Inferior parietal cortex (tissue), 1 donor: ENCODE measurements at regions not wholly inside any gene's neighbourhood (a gene's known extent, or its start where the extent isn't known, plus 50 kb on each side); places are given as distances from the start of the nearest gene placed in this dataset.
A peak's percentile ranks its signal among the peaks of the same experiment; 100 is the strongest.

Experiments used
- DNase-seq: peaks from one replicate; pipeline ENCODE4 v3.0.0-alpha.2; 2016; ENCODE audit errors: extremely low spot score

- DNase-seq, result no peak
Observed at GRCh38 chr11:33646629-33647028, 54.0 kb downstream of the C11orf91 start.

- no peak for DNase-seq
Observed at GRCh38 chr11:33646168-33646567, 54.5 kb downstream of the C11orf91 start.

GRCh38 chr11:33645686-33646085 is 54.9 kb downstream of the C11orf91 start:
- DNase-seq, result no peak

- no peak for DNase-seq
Observed at GRCh38 chr11:33643167-33643824, 57.3 kb downstream of the C11orf91 start.

- no peak for DNase-seq
Observed at GRCh38 chr11:33642461-33643166, 58.0 kb downstream of the C11orf91 start.

GRCh38 chr11:33640730-33641371 is 59.8 kb downstream of the C11orf91 start:
- DNase-seq, result no peak

- DNase-seq, result no peak
Observed at GRCh38 chr11:33638608-33639007, 62.0 kb downstream of the C11orf91 start.

- no peak for DNase-seq
Observed at GRCh38 chr11:33636104-33636503, 64.5 kb downstream of the C11orf91 start.

- DNase-seq, result peak; percentile 69
Observed at GRCh38 chr11:33635161-33635560, 65.5 kb downstream of the C11orf91 start.

GRCh38 chr11:33634291-33634834 is 66.3 kb downstream of the C11orf91 start:
- DNase-seq, result no peak

GRCh38 chr11:33633251-33634003 is 67.2 kb downstream of the C11orf91 start:
- no peak for DNase-seq

GRCh38 chr11:33631749-33632091 is 68.9 kb downstream of the C11orf91 start:
- DNase-seq, result no peak

- no peak for DNase-seq
Observed at GRCh38 chr11:33630936-33631748, 69.5 kb downstream of the C11orf91 start.

- DNase-seq, result no peak
Observed at GRCh38 chr11:33624083-33624482, 76.5 kb downstream of the C11orf91 start.

- DNase-seq, result no peak
Observed at GRCh38 chr11:33622806-33623205, 77.8 kb downstream of the C11orf91 start.

GRCh38 chr11:33622186-33622585 is 78.4 kb downstream of the C11orf91 start:
- DNase-seq, result no peak

- DNase-seq, result no peak
Observed at GRCh38 chr11:33620423-33621171, 80.0 kb downstream of the C11orf91 start.

- peak; percentile 58 for DNase-seq
Observed at GRCh38 chr11:33618956-33619355, 81.7 kb downstream of the C11orf91 start.

GRCh38 chr11:33618351-33618710 is 82.3 kb downstream of the C11orf91 start:
- no peak for DNase-seq

GRCh38 chr11:33617672-33618350 is 82.8 kb downstream of the C11orf91 start:
- no peak for DNase-seq
